ENCODE measurements at regions not wholly inside any gene's neighbourhood (a gene's known extent, or its start where the extent isn't known, plus 50 kb on each side); places are given as distances from the start of the nearest gene placed in this dataset.

DNA sequence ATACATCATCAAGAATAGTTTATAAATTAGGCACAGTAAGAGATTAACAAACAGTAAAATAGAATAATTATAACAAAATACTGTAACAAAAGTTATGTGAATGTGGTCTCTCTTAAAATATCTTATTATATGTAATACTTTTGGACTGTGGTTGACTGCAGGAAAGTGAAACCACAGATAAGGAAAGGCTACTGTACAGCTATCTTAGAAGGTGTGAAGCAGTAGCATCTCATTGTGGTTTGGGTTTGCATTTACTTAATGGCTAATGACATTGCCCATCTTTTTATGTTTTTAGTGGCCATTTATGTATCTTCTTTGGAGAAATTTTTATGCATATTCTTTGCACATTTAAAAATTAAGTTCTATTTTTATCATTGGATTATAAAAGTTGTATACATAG, 296.4 kb upstream of the MAGI2 start:
- TF ChIP-seq EZH2phosphoT487 (IDR thresholded peaks at IDR 0.05; ENCODE audit: insufficient read depth, low read depth): no peak
- no peak for TF ChIP-seq EZH2 (IDR thresholded peaks at IDR 0.05; ENCODE audit: insufficient read depth, poor library complexity, severe bottlenecking)

Data from GM23248 (cell line).